Gastrocnemius medialis (tissue), 4 donors: ENCODE measurements at regions not wholly inside any gene's neighbourhood (a gene's known extent, or its start where the extent isn't known, plus 50 kb on each side); places are given as distances from the start of the nearest gene placed in this dataset.

ENCODE experiments used
- POLR2A ChIP-seq, 2 donors: fragments of 450-650 bp; IDR thresholded peaks; one replicate each; pipeline ENCODE4 v1.6.1; 2017; ENCODE audit warnings: antibody characterized with exemption in 2 of 2, mild to moderate bottlenecking in 2 of 2, moderate library complexity in 2 of 2
- TF ChIP-seq, protein P1 (sequence below), 5 experiments: fragments of 450-650 bp in 3 of 5; fragments of 200-600 bp in 2 of 5; sonication (generic) in 2 of 5; IDR thresholded peaks in 4 of 5; conservative IDR thresholded peaks in 1 of 5; 1 replicate in 4 of 5; 2 replicates in 1 of 5; pipeline ENCODE4 v1.5.1; 2016 to 2019; ENCODE audit warnings: antibody characterized with exemption in 5 of 5, mild to moderate bottlenecking in 3 of 5, moderate library complexity in 3 of 5

DNA sequence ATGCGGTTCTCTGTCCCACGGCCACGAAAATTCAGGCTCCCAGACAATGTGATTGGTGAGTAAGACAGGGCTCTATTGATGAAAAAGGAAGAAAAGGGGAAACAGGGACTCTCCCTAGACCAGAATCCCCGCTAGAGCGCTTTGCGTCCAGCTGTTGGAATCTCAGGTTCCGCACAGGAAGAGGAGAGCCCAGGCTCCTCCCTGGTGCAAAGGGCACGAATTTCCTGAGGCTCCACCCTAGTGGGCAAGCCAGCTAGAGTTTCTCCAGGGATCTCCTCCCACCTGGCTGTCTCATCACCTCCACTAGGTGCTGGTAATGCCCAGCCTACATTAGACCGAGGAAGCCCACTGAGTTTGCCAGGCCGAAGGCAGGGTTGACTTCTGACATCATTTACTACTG, 135.9 kb upstream of the SOX4 start:
- no peak for TF ChIP-seq POLR2A (IDR thresholded peaks at IDR 0.05)
- TF ChIP-seq, protein P1, sequence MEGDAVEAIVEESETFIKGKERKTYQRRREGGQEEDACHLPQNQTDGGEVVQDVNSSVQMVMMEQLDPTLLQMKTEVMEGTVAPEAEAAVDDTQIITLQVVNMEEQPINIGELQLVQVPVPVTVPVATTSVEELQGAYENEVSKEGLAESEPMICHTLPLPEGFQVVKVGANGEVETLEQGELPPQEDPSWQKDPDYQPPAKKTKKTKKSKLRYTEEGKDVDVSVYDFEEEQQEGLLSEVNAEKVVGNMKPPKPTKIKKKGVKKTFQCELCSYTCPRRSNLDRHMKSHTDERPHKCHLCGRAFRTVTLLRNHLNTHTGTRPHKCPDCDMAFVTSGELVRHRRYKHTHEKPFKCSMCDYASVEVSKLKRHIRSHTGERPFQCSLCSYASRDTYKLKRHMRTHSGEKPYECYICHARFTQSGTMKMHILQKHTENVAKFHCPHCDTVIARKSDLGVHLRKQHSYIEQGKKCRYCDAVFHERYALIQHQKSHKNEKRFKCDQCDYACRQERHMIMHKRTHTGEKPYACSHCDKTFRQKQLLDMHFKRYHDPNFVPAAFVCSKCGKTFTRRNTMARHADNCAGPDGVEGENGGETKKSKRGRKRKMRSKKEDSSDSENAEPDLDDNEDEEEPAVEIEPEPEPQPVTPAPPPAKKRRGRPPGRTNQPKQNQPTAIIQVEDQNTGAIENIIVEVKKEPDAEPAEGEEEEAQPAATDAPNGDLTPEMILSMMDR (IDR thresholded peaks at IDR 0.05 in 4 of 5, conservative IDR thresholded peaks at IDR 0.05 in 1 of 5), result no peak
